ENCODE measurements at regions not wholly inside any gene's neighbourhood (a gene's known extent, or its start where the extent isn't known, plus 50 kb on each side); places are given as distances from the start of the nearest gene placed in this dataset.
A peak's percentile ranks its signal among the peaks of the same experiment; 100 is the strongest.

DNA sequence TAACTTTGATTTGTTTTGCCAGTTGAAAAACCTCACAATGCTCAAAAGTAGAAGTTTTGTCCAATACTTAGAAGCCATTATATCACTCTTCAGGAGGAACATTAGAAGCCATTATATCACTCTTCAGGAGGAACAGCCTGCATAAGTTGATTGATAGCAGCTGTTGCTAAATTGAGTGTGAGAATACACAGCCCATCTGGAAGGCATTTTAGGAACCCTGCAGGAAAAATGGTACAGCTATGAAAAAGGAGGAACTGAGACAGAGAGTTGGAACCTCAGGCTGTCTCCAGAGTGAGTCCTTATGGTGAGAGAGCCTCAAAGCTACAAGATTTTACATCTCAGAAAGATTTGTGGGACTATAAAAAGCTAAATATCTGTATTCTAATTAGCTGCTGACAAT lies 207.0 kb downstream of the MYRFL start:
- DNase-seq (no peak), ATAC-seq (peak; percentile 43)
- Histone ChIP-seq H3K4me1 (no peaks in the 10 kb centered on the region), H3K9me3 (no peaks in the 10 kb centered on the region), H3K27me3 (no peaks in the 10 kb centered on the region), H3K4me3 (no peak overlapping the region), H3K36me3 (no peaks in the 10 kb centered on the region), H3K27ac (no peak overlapping the region)
- TF ChIP-seq, protein P1, sequence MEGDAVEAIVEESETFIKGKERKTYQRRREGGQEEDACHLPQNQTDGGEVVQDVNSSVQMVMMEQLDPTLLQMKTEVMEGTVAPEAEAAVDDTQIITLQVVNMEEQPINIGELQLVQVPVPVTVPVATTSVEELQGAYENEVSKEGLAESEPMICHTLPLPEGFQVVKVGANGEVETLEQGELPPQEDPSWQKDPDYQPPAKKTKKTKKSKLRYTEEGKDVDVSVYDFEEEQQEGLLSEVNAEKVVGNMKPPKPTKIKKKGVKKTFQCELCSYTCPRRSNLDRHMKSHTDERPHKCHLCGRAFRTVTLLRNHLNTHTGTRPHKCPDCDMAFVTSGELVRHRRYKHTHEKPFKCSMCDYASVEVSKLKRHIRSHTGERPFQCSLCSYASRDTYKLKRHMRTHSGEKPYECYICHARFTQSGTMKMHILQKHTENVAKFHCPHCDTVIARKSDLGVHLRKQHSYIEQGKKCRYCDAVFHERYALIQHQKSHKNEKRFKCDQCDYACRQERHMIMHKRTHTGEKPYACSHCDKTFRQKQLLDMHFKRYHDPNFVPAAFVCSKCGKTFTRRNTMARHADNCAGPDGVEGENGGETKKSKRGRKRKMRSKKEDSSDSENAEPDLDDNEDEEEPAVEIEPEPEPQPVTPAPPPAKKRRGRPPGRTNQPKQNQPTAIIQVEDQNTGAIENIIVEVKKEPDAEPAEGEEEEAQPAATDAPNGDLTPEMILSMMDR (IDR thresholded peaks at IDR 0.05) = no peak
- intact Hi-C loops (cut with DNase I) = no loop called here

DNA sequence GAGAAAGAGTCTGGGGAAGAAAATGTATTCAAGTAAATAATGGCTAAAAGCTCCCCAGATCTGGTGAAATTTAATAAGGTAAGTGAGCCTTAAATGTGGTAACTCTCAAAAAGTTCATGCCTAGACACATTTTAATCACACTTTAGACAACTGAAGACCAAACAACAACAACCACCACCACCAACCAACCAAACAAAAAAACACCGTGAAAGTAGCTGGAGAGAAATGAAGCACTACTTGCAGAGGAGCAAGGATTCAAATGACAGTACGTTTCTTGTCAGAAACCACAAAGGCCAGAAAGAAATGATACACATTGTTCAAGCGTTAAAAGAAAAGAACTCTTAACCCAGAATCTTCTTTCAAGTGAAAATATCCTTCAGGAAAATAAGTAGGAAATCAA lies 208.3 kb downstream of the MYRFL start:
- H3K9me3 ChIP-seq = no peaks in the 10 kb centered on the region
- H3K27me3 ChIP-seq = no peaks in the 10 kb centered on the region
- DNase-seq (no peak), ATAC-seq (no peak)
- no peak overlapping the region for H3K27ac ChIP-seq
- no peaks in the 10 kb centered on the region for H3K4me1 ChIP-seq
- intact Hi-C loops (cut with DNase I) = no loop called here
- TF ChIP-seq, protein P1 (IDR thresholded peaks at IDR 0.05) = no peak
- no peaks in the 10 kb centered on the region for H3K36me3 ChIP-seq
- H3K4me3 ChIP-seq = no peak overlapping the region

DNA sequence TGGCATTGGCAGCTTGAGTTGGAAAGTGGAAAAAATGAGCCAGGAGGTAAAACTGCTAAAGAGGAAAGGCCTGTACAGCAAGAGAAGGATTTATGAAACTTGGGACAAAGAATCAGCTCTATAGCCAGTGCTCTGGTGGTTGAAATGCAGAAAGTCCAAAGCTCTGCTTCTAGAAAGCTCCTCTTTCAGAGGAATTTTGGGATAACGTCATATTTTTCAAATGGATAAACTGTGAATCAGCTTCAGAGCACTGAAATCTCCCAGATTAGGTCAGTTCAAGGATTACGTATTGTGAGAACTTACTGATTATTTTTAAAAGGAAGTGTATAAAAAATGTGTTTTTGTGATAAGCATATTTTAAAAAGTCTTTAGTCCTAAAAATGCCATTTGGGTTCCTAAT lies 203.1 kb upstream of the CNOT2 start:
- TF ChIP-seq, protein P1 (IDR thresholded peaks at IDR 0.05) = no peak
- H3K4me3 ChIP-seq = no peak overlapping the region
- no peaks in the 10 kb centered on the region for H3K4me1 ChIP-seq
- ATAC-seq = no peak
- DNase-seq = no peak
- no peaks in the 10 kb centered on the region for H3K36me3 ChIP-seq
- no peaks in the 10 kb centered on the region for H3K27me3 ChIP-seq
- intact Hi-C loops (cut with DNase I) = no loop called here
- H3K27ac ChIP-seq = no peak overlapping the region
- H3K9me3 ChIP-seq = no peaks in the 10 kb centered on the region

DNA sequence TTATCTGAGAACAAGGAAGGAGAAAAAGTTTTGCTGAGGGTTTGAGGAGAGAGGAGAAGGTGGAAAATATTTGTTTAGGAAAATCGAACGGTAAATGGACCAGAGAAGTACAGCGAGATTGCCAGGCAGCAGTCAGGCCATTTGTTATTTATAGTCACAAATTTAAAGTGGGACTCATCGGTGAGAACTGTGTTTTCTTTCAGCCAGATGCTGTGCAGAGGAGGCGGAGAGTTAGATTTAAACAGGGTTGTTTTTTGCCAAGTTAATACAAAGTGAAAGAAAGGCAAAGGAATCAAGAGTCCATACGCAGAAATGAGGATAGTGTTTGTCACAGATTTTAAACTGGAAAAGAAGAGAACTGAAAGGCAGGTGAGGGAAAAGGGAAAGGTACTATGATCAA lies 200.6 kb upstream of the CNOT2 start:
- Histone ChIP-seq H3K36me3 (no peaks in the 10 kb centered on the region), H3K4me3 (no peak overlapping the region), H3K9me3 (no peaks in the 10 kb centered on the region), H3K27me3 (no peaks in the 10 kb centered on the region), H3K27ac (no peak overlapping the region), H3K4me1 (no peaks in the 10 kb centered on the region)
- intact Hi-C loops (cut with DNase I) = no loop called here
- ATAC-seq (no peak), DNase-seq (no peak)
- TF ChIP-seq, protein P1 (IDR thresholded peaks at IDR 0.05) = no peak

DNA sequence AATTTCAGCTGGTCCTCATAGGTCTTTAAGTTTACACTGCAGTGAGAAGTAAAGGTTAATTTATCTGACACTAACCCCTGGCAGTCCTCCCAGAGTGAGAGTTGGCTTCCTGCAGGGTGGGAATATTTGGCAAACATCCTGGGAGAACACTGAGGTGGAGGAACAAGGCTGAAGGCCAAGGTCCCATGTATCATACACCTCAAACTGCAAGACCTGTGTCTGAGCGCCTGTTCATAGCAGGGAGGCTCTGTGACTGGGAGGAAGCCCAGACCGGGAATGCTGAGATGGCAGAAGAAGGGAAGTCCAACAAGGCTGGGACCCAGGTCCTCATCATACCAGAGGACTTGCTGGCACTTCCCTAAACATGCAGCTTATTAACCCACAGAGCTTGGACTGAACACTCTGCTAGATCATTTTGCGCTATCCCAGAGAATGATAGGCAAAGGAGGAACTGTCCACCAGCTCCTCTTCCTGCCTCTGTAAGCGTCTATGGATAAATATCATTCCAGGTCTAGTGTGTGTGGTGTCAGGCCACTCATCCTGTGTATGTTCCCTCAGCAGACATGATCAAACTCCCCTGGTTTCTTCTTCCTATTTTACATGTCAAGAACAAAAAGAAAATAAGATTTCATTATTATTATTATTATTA lies 199.6 kb upstream of the CNOT2 start:
- intact Hi-C loops (cut with DNase I) = no loop called here

More for the DNA sequence above, 199.6 kb upstream of the CNOT2 start:
- TF ChIP-seq, protein P1 (IDR thresholded peaks at IDR 0.05) = no peak
- Histone ChIP-seq H3K36me3 (no peaks in the 10 kb centered on the region), H3K27me3 (no peaks in the 10 kb centered on the region), H3K4me1 (no peaks in the 10 kb centered on the region), H3K9me3 (no peaks in the 10 kb centered on the region), H3K4me3 (no peak overlapping the region), H3K27ac (no peak overlapping the region)
- DNase-seq (no peak), ATAC-seq (no peak)

All from upper lobe of right lung (tissue), 1 donor.